IPS DF 4.7 (cell line): ENCODE measurements at regions not wholly inside any gene's neighbourhood (a gene's known extent, or its start where the extent isn't known, plus 50 kb on each side); places are given as distances from the start of the nearest gene placed in this dataset.
"Not testable (repeated sequence)": the region's sequence is repeated elsewhere in the genome, so short reads cannot be mapped to it uniquely, and the experiment has no call there.

Experiments
- DNase-seq: peaks from one replicate; pipeline ENCODE4 v3.0.0-alpha.2; 2013; ENCODE audit warnings: low spot score; ENCODE audit errors: extremely low read depth

DNA sequence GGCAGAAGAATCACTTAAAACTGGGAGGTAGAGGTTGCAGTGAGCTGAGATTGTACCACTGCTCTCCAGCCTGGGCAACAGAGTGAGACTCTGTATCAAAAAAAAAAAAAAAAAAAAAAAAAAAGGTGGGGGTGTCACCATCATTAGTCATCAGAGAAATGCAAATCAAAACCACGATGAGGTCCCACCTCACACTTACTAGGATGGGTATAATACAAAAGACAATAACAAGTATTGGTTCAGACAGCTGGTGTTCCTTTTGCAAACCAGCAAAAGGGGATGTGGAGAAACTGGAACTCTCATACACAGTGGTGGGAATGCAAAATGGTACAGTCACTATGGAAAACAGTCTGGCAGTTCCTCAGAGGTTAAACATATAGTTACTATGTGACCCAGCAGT, 78.7 kb upstream of the TSC22D2 start:
- no peak for DNase-seq

DNA sequence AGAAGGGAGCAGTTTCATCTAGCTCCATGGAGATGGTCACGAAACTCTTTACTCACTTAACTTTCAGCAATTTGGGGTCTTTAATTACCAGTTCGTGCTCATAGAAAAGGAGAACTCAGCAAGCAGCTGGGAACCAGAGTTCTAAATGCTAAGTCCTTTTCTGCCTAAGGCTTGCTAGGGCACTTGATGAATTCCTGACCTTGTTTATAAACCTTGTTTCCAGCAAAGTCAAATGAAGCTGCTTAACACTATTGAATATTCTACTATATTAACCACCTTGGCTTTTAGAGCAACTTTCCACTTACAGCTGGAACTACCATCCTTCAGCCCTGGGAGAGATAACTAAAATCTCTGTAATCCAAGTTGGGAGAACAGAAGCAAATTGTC, 79.5 kb upstream of the TSC22D2 start:
- no peak for DNase-seq

DNA sequence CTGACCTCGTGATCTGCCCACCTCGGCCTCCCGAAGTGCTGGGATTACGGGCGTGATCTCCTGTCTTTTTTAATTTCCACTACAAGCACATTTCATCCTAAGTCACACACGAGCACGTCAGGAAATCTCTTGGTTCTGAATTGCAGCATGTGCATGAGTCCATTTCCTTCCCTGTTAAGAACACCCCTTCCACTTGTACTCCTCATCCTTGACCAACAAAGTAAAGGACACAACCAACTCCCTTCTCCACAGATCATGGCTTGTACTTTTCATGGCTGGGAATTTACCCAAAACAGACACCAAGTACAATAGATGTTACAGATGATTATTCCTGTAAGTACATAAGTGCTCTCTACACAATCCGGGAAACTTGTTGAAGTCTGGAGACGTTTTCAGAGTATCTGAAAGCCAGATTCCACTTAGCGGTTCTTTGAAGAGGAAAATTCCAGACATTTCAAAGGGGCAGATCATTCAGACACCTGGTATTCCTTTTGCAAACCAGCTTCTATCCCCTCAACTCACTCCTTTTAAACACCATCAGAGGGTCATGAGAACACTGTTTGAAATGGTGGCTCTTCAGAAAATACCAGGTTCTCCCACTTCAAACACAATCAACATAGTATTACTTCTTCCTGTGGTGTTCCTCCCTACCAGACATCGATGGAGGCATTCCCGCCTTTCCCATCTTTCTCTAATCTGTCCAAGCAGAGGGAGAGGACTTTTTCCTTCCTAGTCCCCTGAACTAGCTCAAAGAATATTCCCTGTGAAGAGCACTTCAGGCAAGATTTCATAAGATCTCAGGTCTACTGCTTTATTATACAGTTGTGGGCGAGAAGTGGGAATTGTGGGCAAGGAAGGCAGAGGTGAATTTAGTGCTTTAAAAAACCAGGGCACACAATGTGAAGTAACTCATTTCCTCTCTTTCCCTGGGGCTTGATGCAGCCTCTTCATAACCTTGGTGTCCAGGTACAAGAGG, 80.1 kb upstream of the TSC22D2 start:
- no peak for DNase-seq

DNA sequence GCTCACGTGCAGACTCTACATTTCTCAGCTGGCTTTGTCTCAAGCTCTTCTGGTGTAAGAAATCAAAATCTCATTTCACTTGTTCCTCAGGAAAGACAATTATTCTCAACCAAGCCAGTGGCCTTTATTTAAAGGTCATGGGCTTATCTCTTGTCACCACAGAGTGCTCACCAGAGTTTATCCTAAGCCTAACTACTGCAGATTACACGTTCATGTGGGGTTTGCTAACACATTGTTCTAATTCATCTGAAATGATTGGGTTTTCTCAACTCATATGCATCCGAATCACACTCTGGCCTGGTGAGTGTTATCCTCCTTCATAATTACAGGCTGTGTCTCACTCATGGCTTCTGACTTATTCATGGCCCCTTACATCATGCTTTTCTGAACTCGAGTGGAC, 83.3 kb upstream of the TSC22D2 start:
- no peak for DNase-seq

DNA sequence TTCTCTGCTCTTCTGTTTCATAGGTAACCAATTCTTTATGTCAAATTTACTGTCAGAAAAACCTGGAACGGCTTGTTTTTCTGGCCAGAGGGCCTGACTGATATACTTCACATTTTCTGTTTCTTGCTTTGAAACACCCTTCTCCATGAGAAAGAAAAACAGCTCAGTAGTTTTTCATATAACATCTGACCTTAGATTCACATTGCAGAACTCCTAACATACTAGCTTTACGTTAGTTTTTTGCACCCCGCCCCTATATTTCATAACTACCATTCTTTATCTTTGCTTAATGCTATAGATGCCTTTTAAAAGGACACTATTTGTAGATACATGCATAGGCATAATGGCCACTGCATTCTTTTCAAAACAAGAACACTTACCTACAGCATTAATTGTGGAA, 83.9 kb upstream of the TSC22D2 start:
- no peak for DNase-seq

DNA sequence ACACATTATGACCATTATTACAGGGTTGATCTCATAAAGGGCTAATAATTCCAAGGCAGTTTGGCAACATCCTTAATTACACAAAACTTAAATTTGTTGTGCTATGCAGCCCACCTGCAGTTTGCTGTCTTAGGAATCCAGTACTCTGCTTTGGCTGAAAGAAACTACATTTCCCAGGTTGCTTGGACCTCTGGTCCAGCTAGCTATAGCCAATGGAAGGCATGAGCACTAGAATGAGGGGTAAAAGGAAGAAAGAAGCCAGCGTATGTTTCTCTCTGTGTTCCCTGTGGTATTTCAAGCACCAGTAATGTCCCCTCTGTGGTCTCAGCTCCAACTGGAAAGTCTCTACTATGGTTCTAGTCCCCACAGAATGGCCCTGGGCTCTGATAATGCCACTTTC, 84.3 kb upstream of the TSC22D2 start:
- no peak for DNase-seq

DNA sequence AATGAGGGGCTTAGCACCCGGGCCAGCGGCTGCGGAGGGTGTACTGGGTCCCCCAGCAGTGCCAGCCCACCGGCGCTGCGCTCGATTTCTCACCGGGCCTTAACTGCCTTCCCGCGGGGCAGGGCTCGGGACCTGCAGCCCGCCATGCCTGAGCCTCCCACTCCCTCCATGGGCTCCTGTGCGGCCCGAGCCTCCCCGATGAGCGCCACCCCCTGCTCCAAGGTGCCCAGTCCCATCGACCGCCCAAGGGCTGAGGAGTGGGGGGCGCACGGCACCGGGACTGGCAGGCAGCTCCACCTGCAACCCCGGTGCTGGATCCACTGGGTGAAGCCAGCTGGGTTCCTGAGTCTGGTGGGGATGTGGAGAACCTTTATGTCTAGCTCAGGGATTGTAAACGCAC, 85.0 kb upstream of the TSC22D2 start:
- not testable (repeated sequence) for DNase-seq

DNA sequence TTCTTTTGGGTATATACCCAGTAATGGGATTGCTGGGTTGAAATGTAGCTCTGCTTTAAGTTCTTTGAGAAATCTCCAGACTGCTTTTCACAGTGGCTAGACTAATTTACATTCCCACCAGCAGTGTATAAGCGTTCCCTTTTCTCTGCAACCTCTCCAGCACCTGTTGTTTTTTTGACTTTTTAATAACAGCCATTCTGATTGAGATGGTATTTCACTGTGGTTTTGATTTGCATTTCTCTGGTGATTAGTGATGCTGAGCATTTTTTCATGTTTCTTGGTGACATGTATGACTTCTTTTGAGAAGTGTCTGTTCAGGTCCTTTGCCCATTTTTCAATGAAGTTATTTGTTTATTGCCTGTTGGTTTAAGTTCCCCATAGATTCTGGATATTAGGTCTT, 87.1 kb upstream of the TSC22D2 start:
- DNase-seq: not testable (repeated sequence)

DNA sequence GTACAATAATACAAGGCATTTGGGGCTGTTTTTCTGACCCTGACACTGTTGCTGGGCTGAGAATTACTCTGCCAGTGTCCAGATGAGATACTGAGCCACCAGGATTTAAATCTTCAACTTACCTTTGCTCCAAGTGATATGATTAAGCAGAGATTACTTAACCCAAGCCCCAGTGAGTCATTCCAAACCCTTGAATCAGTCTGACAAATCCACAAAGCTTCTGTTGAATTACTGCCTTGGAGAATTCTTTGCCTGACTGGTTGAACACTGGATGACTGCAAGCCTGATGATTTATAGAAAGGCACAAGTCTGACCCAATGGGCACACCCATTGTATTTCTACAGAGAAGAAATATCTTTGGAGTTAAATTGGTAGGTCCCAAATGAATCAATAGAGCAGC, 88.2 kb upstream of the TSC22D2 start:
- DNase-seq: no peak

DNA sequence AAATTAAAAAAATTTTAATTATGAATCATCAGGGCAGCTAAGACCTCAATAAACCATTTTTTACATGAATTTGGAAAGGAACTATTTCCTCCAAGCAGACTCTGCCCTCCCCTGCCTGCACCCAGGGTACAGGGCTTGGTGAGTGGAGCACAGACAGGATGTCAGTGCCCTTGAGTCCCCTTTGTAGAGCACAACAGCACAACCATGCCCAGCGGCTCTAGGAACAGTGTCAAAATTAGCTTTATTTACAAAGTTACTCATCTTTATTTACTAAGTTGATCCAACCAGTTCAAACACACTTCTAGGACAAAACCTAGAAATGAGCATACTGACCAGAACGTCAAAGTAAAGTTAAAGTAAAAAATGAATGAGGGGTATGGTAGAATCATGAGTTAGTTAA, 90.6 kb upstream of the TSC22D2 start:
- no peak for DNase-seq

DNA sequence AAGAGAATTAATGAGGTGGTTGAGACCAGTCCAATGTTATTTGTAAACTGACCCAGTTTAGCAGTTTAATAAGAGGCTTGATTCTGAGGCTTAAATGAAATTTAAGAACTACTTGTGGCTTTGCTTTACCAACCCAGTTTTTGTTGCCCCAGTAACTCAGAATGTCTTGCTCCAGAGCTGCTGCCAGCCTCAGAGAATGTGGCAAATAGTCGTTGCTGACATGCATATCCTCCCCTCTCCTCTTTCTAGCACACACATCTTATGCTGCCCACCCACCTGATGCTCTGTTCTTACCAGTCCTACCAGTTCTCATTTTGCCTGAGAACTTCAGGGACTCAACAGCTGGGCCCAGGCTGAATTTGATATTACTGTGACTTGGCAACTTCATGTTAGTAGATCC, 92.4 kb upstream of the TSC22D2 start:
- no peak for DNase-seq

DNA sequence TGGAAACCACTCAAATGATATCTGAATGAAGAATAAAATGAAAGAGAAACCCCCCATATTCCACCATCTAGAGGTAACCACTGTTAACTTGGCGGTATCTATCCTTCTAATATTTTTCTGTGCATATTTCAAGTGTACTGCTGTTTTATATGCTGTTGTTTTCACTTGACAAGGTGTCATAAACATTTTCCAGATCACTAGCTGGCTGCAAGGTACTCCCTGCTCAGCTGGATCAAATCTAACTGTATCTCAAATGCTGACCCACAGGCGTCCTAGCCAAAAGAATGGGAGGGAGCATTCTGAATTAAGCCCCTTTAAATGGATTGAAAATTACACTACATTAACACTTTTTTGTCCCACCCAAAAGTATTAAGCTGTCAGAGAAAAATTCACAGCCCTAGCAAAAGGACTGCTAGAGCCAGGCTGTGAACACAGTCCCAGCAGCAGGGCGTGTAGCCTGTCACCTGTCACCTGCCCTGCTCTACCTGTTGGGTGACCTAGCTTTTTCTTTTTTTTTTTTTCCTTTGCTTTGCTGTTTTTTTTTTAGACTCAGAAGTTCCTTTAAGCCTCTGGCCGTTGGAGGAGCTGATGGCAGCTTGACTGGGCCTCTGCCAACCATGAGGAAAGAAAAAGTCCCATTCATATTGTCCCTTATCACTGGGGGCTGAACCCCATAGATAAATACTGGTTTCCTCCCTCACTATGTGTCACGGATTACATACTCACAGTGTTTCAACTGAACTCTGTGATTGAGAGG, 93.7 kb upstream of the TSC22D2 start:
- no peak for DNase-seq

DNA sequence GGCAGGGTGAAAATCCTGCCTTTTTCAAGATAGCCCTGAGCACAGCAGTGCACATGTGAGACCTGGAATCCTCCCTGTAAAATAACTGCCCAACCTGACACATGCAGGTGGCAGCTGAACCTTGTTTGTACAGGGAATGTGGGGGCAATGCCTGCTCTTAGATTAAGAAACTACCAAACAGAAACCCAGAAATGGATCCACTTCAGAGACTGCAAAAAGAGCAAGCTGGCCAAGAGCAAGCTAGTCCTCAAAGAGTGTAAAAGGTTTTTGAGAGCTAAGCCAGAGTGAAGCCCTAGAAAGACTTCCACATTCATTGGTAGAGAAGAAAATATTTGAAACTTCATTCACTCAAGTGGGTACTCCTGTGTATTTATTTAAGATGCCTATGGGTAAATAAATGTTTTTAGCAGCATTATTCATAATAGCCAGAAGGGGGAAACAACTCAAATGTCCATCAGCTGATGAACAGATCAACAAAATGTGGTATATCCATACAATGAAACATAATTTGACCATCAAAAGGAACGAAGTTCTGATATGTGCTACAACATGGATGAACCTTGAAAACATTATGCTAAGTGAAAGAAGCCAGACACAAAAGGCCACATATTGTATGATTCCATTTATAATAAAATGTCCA, 96.0 kb upstream of the TSC22D2 start:
- DNase-seq: no peak

DNA sequence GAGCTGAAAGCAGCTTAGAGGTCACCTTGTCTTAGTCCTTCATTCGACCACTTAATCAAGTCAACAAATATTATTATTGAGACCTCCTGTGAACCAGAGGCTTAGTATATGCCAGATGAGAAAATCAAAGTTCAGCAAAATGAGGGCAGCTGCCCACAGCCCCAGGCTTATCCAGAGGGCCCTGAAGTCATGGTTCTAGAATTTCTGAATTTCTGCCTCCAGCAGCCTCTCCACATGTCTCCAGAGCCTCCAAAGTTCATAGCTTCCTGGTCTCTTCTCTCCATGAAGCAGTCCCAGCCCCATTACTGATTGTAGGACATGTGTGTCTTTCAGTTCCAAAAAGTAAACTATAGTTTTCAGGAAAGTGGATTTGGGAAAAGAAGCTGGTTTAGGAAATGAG, 96.9 kb upstream of the TSC22D2 start:
- no peak for DNase-seq

DNA sequence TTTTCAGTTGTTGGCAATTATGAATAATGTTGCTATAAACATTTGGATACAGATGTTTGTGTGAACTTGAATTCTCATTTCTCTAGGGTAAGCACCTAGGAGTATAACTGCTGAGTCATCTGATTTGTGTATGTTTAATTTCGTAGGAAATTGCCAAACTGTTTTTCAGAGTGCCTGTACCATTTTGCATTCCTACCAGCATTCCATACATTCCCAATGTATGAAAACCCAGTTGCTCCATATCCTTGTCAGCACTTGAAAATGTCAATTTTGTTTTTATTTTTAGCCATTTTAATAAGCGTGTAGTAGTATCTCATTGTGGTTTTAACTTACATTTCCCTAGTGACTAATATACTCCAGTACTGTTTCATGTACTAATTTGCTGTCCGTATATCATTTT, 98.5 kb upstream of the TSC22D2 start:
- DNase-seq: no peak

DNA sequence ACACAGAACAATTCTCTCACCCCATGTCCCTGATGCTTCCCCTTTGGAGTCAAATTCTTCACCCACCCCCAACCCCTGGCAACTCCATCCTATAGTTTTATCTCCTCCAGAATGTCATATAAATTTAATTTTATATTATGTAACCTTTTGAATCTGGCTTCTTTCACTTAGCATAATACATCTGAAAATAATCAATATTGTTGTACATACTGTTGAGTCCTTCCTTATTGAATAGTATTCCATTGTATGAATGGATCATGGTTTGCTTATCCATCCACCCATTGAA, 98.9 kb upstream of the TSC22D2 start:
- DNase-seq: no peak

DNA sequence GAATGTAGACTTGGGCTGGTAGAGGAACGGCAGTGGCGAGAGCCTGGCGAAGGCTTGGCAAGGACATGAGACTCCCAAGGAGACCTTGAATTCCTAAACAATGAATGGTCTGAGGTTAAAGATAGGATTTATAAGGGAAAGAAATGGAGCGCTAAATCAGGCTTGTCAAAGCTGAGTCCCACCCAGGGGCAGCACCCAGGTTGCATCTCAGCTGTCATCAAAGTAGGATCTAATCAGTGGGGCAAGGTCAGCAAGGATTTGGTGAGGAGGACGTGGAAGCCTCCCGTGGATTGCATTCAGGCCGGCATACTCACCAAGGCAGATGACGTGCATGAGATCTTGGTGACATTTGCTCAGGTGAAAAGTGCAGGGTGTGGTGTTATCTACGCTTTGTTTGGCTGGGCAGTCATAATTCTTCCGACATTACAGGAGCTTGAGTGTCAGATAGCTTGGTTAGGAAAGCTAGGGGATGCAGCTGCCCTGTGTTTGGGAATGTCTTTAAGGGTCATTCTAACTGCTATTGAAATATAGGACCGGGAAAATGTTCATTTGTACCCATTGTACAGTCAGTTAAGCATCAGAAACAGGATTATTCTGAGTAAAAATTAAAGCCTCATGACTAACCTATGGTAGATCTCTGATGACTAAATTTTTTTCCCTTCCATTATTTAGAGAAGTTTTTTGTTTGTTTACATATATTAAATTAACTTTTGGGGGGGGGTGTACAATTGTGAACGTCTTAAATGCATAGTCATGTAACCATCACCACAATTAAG, 99.4 kb upstream of the TSC22D2 start:
- no peak for DNase-seq

DNA sequence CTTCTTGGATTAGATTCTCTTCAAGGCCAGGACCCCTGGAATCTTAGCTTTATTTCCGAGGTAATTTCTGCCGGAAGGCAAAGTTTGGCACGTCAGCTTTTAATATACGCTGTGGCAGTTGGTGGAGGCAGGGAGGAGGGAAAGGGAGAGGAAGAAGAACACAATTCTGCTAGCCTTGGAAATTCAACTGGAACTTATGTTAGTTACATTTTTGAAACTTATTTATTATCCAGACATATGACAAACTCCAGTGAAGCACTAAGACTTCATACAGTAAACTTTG, 100.1 kb upstream of the TSC22D2 start:
- no peak for DNase-seq

DNA sequence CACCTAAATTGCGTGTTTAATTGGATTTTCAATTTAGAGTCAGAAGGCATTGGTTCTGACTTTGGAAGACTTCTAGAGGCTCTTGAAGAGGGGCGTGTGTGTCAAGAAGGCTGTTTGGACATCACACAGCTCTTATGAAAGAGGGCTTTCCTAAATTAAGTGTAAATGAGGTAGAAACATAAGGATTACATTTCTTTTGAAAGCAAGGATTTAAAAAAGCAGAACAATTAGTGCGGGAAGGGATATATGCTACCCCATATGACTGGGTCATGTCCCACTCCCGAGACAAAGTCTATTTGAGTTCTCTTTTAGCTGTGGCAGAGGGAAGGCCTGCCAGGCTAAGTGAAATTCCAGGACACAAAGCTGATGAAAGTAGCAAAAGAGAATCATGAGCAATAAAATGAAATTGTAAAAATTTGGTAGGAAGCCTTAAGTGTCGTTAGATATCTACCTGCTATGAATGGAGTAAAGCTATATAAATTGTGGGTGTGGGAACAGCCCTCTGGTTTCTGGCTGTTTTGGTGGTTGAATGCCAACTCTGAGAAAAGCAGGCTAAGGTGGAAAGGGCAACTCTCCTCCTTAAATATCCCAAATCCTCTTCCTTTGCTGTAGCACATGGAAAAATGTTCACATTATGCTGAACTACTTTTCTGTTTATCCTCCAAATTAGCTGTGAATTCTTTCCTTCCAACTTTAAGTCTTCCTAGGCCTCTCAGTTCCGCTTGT, 100.6 kb upstream of the TSC22D2 start:
- DNase-seq: no peak

DNA sequence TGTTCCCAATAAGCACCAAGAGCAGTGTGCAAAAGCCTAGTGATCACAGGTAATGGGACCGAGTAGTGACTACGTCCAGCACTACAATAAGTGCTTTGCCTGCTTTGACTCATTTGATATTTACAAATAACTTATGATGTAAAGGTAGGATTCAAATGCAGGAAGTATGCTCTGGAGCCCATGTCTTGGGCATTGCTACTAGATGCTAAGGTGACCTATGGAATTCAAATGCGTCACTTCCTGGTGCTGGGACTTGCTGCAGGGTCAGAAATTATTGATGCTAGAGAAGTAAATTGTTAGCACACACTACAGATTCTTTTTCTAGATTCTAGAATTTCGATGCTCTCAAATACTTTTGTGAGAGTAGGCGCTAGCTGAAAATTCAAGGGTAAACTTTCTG, 101.2 kb upstream of the TSC22D2 start:
- DNase-seq: no peak

DNA sequence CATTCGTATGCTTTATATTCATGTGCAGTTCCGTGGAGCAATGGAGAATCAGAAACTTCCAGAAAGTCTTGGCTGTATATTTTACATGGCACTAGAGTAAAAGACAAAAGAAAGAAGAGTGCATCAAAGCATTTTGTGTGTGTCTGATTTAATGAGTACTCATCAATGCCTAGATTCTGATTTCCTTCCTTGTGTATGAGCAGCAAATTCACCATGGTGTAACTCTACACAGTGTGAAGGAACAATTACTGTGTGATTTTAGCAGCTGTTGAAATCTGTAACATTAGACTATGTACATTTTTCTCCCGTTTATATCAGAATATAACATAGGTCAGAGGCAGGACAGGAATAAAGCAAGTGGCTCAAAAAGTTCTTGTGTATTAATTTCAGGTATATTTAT, 102.0 kb upstream of the TSC22D2 start:
- no peak for DNase-seq
